ENCODE measurements at regions not wholly inside any gene's neighbourhood (a gene's known extent, or its start where the extent isn't known, plus 50 kb on each side); places are given as distances from the start of the nearest gene placed in this dataset.

DNA sequence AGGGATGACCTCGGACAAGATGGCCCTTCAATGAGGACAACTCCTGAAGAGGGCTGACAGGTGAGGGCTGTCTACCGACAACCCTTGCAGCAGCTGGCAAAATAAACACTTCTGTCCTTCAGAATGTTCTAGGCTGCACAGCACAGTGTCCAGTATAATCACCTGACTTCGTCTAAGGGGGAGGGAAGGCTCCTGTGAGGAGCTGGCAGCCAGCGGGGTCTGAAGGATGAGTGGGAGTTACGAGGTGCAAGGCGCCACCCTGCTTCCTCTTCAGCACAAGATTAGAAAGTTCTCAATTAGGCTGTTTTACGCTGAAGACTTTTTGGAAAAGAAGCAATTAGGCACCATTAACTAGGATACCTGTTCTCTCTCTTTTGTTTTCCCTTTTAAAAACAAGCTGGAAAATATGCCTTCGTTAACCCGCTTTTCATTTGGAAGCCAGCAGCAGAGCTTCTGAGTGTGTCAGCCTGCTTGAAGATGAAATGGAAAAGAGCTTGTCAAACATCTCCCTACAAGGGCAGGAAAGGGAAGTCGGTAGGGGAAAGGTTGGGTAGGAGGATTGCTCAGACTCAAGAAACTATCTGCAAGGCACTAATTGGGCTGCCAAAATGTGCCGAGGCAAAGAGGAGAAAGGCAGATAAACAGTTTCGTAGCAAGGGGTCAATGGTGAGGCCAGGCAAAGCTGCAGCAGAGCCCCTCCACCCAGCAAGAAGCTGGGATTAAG, 592.2 kb upstream of the CADM1 start:
- Mint-ChIP-seq H3K4me3 (no peak overlapping the region), H3K36me3 (no peaks in the 10 kb centered on the region), H3K27ac (no peak overlapping the region), H3K27me3 (ENCODE audit: low read depth) (peaks cover 10% of the 10 kb centered on the region), H3K4me1 (peaks cover 2% of the 10 kb centered on the region), H3K9me3 (no peaks in the 10 kb centered on the region)
- DNase-seq (ENCODE audit: low spot score in 2 of 2, unreplicated experiment in 2 of 2), result no peak
- TF ChIP-seq, protein P1, sequence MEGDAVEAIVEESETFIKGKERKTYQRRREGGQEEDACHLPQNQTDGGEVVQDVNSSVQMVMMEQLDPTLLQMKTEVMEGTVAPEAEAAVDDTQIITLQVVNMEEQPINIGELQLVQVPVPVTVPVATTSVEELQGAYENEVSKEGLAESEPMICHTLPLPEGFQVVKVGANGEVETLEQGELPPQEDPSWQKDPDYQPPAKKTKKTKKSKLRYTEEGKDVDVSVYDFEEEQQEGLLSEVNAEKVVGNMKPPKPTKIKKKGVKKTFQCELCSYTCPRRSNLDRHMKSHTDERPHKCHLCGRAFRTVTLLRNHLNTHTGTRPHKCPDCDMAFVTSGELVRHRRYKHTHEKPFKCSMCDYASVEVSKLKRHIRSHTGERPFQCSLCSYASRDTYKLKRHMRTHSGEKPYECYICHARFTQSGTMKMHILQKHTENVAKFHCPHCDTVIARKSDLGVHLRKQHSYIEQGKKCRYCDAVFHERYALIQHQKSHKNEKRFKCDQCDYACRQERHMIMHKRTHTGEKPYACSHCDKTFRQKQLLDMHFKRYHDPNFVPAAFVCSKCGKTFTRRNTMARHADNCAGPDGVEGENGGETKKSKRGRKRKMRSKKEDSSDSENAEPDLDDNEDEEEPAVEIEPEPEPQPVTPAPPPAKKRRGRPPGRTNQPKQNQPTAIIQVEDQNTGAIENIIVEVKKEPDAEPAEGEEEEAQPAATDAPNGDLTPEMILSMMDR (IDR thresholded peaks at IDR 0.05; ENCODE audit: unreplicated experiment), result no peak

DNA sequence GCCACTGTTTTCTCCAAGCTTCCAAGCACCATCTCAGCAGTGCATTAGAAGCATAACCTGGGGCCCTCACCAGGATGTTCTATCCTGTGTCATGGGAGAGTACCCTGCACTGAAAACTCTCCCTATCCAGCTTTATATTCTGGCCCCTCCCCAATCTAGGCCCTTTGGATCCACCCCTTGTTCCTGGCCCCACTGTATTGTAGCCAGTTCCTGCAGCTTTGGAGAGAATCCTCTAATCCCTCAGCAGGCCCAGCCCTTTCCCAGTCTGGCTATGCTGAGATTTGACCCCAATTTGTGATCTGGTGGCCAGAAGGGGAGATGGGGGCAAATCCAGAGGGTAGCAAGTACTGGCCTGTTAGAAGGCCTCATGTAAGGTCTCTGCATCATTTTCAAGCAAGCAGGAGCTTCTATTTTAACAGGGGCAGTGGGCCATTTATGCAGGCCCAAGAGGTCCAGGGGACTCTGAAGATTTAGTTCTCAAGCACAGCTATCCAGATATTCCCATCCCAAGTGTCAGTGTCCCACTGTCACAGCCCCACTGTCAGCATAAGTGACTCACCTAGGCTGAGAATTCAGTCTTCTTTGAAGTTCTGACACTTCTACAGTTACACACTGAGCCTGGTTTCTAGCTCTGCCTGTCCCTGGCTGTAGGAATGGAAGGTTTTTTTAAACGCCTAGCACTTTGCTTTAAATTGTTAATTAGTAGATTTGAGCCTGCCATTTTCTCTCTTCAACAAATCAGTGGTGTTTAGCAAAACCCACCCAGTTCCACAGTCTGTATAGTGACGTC, 589.5 kb upstream of the CADM1 start:
- H3K4me1 Mint-ChIP-seq, result peaks cover 2% of the 10 kb centered on the region
- no peaks in the 10 kb centered on the region for H3K36me3 Mint-ChIP-seq
- H3K27me3 Mint-ChIP-seq (ENCODE audit: low read depth), result peaks cover 10% of the 10 kb centered on the region
- TF ChIP-seq, protein P1 (IDR thresholded peaks at IDR 0.05; ENCODE audit: unreplicated experiment), result no peak
- H3K27ac Mint-ChIP-seq, result no peak overlapping the region
- H3K4me3 Mint-ChIP-seq, result no peak overlapping the region
- no peaks in the 10 kb centered on the region for H3K9me3 Mint-ChIP-seq
- no peak for DNase-seq (ENCODE audit: low spot score in 2 of 2, unreplicated experiment in 2 of 2)

DNA sequence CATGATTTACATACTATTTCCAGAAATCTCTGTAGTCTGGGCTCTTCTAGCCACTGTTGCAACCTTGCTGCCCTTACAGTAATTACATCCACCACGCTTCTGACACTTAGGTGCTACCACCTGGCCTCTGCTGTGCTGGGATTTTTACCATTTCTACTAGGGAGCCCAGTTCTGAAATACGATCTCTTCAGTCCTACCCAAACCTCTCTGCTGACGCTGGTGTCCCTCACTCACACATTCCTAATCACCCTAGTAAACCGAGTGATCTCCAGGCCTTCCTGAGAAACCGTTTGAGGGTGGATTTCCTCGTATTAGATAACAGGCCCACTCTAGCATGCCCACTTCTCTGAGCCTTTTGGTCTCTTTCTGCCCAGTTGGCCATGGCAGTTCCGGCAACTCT, 588.9 kb upstream of the CADM1 start:
- no peak overlapping the region for H3K27ac Mint-ChIP-seq
- peaks cover 8% of the 10 kb centered on the region for H3K27me3 Mint-ChIP-seq (ENCODE audit: low read depth)
- H3K9me3 Mint-ChIP-seq, result no peaks in the 10 kb centered on the region
- TF ChIP-seq, protein P1 (IDR thresholded peaks at IDR 0.05; ENCODE audit: unreplicated experiment), result no peak
- no peak for DNase-seq (ENCODE audit: low spot score in 2 of 2, unreplicated experiment in 2 of 2)
- H3K4me1 Mint-ChIP-seq, result peaks cover 2% of the 10 kb centered on the region
- no peak overlapping the region for H3K4me3 Mint-ChIP-seq
- H3K36me3 Mint-ChIP-seq, result no peaks in the 10 kb centered on the region

DNA sequence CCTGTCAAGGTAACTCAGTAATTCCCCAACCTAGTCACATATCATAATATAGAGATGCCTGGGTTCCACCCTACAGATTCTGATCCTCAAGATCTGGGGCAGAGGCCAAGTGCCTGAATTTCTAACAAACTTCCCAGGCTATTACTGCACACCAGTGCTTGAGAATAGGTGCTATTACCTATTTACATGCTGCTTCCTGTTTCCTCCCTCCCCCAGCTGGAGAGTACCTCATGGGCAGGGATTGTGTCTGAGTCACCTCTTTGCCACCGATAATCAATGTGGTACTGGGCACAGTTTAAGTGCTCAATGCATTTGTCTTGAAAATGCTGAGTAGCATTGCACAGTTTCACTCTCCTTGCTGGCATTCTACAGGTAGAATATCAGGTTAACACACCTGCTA, 582.2 kb upstream of the CADM1 start:
- peaks cover 21% of the 10 kb centered on the region for H3K27me3 Mint-ChIP-seq (ENCODE audit: low read depth)
- H3K27ac Mint-ChIP-seq, result no peak overlapping the region
- TF ChIP-seq, protein P1 (IDR thresholded peaks at IDR 0.05; ENCODE audit: unreplicated experiment), result no peak
- no peak for DNase-seq (ENCODE audit: low spot score in 2 of 2, unreplicated experiment in 2 of 2)
- H3K36me3 Mint-ChIP-seq, result no peaks in the 10 kb centered on the region
- H3K4me1 Mint-ChIP-seq, result no peaks in the 10 kb centered on the region
- H3K4me3 Mint-ChIP-seq, result no peak overlapping the region
- H3K9me3 Mint-ChIP-seq, result no peaks in the 10 kb centered on the region

DNA sequence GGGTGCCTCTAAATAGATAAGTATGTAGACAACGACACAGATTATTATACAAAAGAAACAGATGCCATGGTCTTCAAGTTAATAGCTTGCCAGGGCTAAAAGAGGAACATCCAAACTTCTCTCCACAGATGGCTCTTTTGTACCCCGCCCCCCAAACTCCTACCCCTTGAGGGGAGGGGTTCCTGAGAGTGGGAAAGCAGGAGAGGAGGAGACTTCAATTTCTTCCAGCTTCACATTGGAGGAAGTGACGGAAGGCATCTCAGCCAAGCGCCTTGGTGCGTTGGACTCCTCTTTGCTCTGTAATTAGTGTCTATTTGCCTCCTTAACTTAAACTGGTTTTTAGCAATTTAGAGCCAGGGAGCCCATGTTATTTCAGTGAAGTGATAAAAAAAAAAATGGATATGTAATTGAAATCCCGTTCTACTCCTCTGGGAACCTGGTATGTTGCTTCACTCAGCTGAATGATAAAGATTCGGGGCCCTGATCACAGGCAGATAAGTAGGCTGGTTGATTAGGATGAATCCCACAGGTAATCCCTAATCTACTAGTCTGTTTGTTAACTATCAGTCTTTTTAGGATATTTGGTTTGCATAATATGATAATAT, 580.9 kb upstream of the CADM1 start:
- no peak for DNase-seq (ENCODE audit: low spot score in 2 of 2, unreplicated experiment in 2 of 2)
- H3K9me3 Mint-ChIP-seq, result peaks cover 3% of the 10 kb centered on the region
- no peak overlapping the region for H3K4me3 Mint-ChIP-seq
- H3K27ac Mint-ChIP-seq, result no peak overlapping the region
- no peaks in the 10 kb centered on the region for H3K4me1 Mint-ChIP-seq
- peaks cover 21% of the 10 kb centered on the region for H3K27me3 Mint-ChIP-seq (ENCODE audit: low read depth)
- TF ChIP-seq, protein P1 (IDR thresholded peaks at IDR 0.05; ENCODE audit: unreplicated experiment), result no peak
- no peaks in the 10 kb centered on the region for H3K36me3 Mint-ChIP-seq

Data from mesothelial cell of epicardium (in vitro differentiated cells).